GM19463 (cell line): ENCODE measurements at regions not wholly inside any gene's neighbourhood (a gene's known extent, or its start where the extent isn't known, plus 50 kb on each side); places are given as distances from the start of the nearest gene placed in this dataset.
"Not testable (repeated sequence)": the region's sequence is repeated elsewhere in the genome, so short reads cannot be mapped to it uniquely, and the experiment has no call there.

Source experiments
- ATAC-seq: cut with Tn5 transposase; IDR thresholded peaks from one replicate; pipeline ENCODE4 v1.9.1; 2021; ENCODE audit warnings: mild to moderate bottlenecking, moderate library complexity; ENCODE audit not compliant: unreplicated experiment

- no peak for ATAC-seq
Observed at GRCh38 chr5:27463446-27464149, 425.2 kb upstream of the CDH9 start.

DNA sequence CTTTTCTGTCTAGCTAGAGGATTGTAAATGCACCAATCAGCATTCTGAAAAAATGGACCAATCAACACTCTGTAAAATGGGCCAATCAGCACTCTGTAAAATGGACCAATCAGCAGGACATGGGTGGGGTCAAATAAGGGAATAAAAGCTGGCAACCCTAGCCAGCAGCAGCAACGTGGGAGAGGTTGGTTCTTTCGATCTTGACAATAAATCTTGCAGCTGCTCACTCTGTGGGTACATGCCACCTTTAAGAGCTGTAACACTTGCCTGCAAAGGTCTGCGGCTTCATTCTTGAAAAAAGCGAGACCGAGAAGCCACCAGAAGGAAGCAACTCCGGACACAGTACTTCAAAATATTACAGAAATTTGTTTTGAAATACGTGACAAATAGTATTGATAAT lies 424.6 kb upstream of the CDH9 start:
- no peak for ATAC-seq

- no peak for ATAC-seq
Observed at GRCh38 chr5:27458287-27458686, 419.9 kb upstream of the CDH9 start.

- ATAC-seq, result no peak
Observed at GRCh38 chr5:27451377-27451776, 413.0 kb upstream of the CDH9 start.

DNA sequence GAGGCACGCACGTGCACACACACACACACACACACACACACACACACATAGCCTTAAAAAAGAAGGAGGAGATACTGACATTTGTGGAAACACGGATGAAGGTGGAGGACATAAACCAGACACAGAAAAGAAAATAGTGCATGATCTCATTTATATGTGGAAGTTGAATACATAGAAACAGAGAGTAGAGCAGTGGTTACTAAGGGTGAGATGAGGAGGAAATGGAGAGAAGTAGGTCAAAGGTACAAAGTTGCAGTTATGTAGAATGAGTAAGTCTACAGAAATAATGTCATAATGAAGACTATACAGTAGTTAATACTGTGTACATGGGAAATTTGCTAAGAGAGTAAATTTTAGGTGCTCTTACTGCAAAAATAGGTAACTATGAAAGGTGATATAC lies 412.2 kb upstream of the CDH9 start:
- no peak for ATAC-seq

- not testable (repeated sequence) for ATAC-seq
Observed at GRCh38 chr5:27439383-27439782, 401.0 kb upstream of the CDH9 start.

DNA sequence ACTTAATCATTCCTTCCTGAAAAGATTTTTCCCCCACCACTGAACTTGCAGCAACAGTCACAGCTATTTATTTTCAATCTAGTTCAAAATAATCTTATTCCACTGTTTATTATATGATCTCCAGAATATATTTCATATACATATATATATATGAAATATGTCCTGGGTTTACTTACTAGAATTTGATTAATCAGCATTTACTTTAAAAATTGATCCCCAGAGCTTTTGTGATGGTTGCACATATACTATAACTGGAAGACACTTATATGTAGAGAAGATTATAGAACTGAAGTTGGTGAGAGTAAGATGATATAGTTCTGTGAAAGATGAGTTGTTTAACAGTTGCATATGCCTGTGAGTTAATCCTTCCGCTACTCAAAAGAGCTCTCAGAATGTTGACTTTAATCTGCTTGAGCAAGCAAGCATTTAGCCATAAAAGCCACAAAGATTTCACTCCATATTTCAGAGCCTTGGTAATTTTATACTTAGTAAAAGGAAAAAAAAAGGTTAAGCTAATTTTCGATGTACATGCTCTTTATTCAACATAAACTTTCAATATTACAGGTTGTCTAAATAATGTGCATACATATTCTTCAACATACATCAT lies 399.3 kb upstream of the CDH9 start:
- ATAC-seq, result no peak

- ATAC-seq, result no peak
Observed at GRCh38 chr5:27434335-27434734, 395.9 kb upstream of the CDH9 start.

GRCh38 chr5:27414099-27414498 lies 375.7 kb upstream of the CDH9 start:
- no peak for ATAC-seq

DNA sequence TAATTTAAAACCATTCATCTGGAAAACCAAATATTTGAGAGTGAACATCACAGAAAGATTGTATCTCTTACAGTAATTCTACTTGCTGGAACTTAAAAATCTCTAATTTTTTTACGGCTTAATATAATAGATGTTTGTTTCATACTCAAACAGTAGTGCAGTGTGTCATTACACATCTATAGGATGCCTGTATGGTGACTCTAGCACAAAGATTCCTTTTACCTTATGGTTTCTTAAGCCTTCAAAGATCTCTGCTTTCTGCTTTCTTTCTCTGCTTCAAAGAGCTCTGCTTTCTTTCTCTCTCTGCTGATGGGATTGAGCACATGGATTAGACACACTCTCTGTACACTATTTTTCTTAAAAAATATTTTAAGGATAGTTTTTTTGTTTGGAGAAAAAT lies 374.0 kb upstream of the CDH9 start:
- ATAC-seq, result no peak

GRCh38 chr5:27406020-27406419 lies 367.6 kb upstream of the CDH9 start:
- no peak for ATAC-seq

- no peak for ATAC-seq
Observed at GRCh38 chr5:27403243-27403882, 365.0 kb upstream of the CDH9 start.

GRCh38 chr5:27402828-27403227 lies 364.4 kb upstream of the CDH9 start:
- no peak for ATAC-seq

DNA sequence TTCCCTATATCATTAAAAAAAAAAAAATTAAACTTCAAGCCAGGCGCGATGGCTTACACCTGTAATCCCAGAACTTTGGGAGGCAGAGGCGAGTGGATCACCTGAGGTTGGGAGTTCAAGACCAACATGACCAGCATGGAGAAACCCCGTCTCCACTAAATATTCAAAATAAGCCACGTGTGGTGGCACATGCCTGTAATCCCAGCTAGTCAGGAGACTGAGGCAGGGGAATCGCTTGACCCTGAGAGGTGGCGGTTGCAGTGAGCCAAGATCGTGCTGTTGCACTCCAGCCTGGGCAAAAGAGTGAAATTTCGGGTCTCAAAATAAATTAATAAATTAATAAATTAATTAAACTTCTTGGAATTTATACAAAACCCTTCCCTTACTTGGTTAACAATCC lies 358.6 kb upstream of the CDH9 start:
- no peak for ATAC-seq

DNA sequence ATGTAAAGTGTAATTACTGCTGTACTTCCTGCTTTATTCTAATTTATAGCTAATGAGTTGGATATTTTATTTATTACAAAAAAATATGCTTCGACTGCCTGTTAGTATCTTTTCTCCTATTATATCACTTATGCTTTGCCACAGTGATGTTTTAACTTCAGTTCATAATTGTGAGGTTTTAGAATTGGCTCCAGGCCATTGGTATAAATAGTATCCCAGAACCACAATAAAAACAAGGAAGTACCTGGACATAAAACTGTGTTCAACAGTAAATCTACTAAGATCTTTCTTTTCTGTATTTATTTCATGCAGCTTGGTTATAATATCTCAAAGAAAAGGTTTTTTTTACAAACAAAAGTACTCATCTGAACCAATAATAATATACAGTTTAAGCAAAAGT lies 354.3 kb upstream of the CDH9 start:
- no peak for ATAC-seq

- no peak for ATAC-seq
Observed at GRCh38 chr5:27389696-27390095, 351.3 kb upstream of the CDH9 start.

GRCh38 chr5:27388755-27389154 lies 350.4 kb upstream of the CDH9 start:
- ATAC-seq, result no peak

- no peak for ATAC-seq
Observed at GRCh38 chr5:27387535-27388073, 349.2 kb upstream of the CDH9 start.

- ATAC-seq, result no peak
Observed at GRCh38 chr5:27381686-27382085, 343.3 kb upstream of the CDH9 start.

DNA sequence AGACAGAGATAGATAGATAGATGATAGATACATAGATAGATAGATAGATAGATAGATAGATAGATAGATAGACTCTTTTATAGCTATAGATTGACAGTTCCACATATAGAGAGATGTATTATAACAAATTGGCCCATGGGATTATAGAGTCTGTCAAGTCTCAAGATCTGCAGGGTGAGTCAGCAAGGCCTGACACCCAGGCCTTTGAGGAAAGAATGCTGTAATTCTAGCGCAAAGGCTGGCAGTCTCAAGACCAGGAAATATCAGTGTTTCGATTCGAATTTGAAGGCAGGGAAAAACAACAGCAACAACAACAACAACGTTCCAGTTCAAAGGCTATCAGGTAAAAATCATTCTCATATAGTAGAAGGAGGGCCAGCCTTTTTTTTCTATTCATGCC lies 339.2 kb upstream of the CDH9 start:
- ATAC-seq, result no peak

DNA sequence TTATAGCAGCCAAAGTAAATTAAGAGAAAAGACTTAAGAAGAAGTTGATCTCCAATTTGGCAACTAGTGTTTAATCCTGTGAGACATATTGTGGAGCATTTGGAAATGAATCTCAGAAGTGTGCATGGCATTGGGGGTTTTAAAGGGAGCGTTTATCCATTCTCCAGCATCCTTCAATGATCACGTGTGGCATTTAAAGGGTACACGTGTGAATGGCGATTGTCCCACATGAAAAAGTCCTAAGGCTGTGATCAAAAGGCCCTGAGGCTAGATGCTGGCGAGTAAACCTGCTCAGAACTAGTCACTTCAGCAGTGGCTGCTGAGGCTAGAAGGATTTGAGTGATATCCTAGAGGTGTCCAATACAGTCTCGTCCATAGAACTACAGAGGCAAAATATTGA lies 315.6 kb upstream of the CDH9 start:
- ATAC-seq, result no peak

DNA sequence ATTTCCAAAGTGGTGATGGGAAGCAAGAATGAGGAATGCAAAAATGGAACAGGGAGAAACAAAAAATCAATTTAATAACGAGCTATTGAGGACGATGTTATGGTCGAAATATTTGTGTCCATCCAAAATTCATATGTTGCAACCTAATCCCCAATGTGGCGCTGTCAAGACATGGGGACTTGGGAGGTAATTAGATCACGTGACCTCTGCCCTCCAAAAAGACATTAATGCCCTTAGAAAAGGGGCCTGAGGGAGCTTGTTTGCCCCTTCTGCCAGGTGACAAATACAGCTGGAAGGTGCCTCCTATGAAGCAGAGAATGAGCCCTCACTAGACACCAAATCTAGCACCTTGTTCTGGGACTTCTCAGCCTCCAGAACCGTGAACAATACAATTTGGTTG lies 315.2 kb upstream of the CDH9 start:
- no peak for ATAC-seq
